Stomach (tissue), 8 donors: ENCODE measurements at regions not wholly inside any gene's neighbourhood (a gene's known extent, or its start where the extent isn't known, plus 50 kb on each side); places are given as distances from the start of the nearest gene placed in this dataset.

ENCODE experiments used
- DNase-seq, 2 donors: peaks; one replicate each; pipeline versions ENCODE4 v3.0.0 to v3.0.0-alpha.2; 2013 to 2019
- H3K27ac ChIP-seq, 5 donors: fragments of 200-600 bp in 4 of 5; sonication (generic) in 4 of 5; one replicate each; pipeline ENCODE4 v1.5.1; 2013 to 2019; ENCODE audit warnings: mild to moderate bottlenecking in 1 of 5, moderate library complexity in 1 of 5
- H3K27me3 ChIP-seq, 3 donors: fragments of 200-600 bp; sonication (generic); one replicate each; pipeline ENCODE4 v1.5.1; 2017 to 2019; ENCODE audit warnings: mixed run types in 1 of 3
- H3K36me3 ChIP-seq, 4 donors: fragments of 200-600 bp; sonication (generic); 1 replicate in 3 of 4; 2 replicates in 1 of 4; pipeline ENCODE4 v1.5.1; 2016 to 2019
- H3K4me1 ChIP-seq, 4 donors: fragments of 200-600 bp; sonication (generic); one replicate each; pipeline ENCODE4 v1.5.1; 2016 to 2019
- H3K4me3 ChIP-seq, 4 donors: fragments of 200-600 bp; sonication (generic) in 3 of 4; one replicate each; pipeline ENCODE4 v1.5.1; 2016 to 2019; ENCODE audit warnings: mild to moderate bottlenecking in 1 of 4
- H3K9me3 ChIP-seq, 4 donors: fragments of 200-600 bp; sonication (generic); one replicate each; pipeline ENCODE4 v1.5.1; 2016 to 2019
- CTCF ChIP-seq, 7 experiments: fragments of 450-650 bp in 4 of 7; fragments of 200-600 bp in 3 of 7; sonication (generic) in 3 of 7; IDR thresholded peaks; one replicate each; pipeline ENCODE4 v1.5.1; 2016 to 2019; ENCODE audit warnings: antibody characterized with exemption in 7 of 7, control low read depth in 2 of 7, mild to moderate bottlenecking in 1 of 7
- EP300 ChIP-seq: sonication (generic); formaldehyde crosslinking; IDR thresholded peaks from one replicate; pipeline ENCODE4 v1.6.1; 2017; ENCODE audit warnings: antibody characterized with exemption
- POLR2A ChIP-seq, 4 donors: fragments of 450-650 bp; IDR thresholded peaks; one replicate each; pipeline ENCODE4 v1.6.1; 2016; ENCODE audit warnings: antibody characterized with exemption in 4 of 4, control low read depth in 2 of 4, mild to moderate bottlenecking in 1 of 4, moderate library complexity in 1 of 4
- POLR2AphosphoS5 ChIP-seq, 3 donors: sonication (generic); formaldehyde crosslinking; IDR thresholded peaks; one replicate each; pipeline ENCODE4 v1.6.1; 2016; ENCODE audit warnings: antibody characterized with exemption in 3 of 3
- WGBS, 5 donors: extraction: QIAGEN DNeasy Blood & Tissue Kit in 3 of 5; methylation state at CpG; one replicate each; pipeline versions ENCODE4 v1.1.5 to v1.1.7; 2013 to 2018; 5-methylcytosine and 5-hydroxymethylcytosine counted together
- intact Hi-C: fragments of 100-400 bp; cut with DNase I; formaldehyde crosslinking; loops from one replicate; pipeline ENCODE4 v1.15.1; 2023; ENCODE audit warnings: low total_unique reads
- donor health status: healthy with polysubstance abuse.
- donor health status: Bipolar disorder and iron deficiency.
- donor health status: healthy.

- Histone ChIP-seq H3K9me3 (no peaks in the 10 kb centered on the region), H3K27me3 (peaks cover 0 to 9% (median 0%) of the 10 kb centered on the region in 3 donors), H3K36me3 (no peaks in the 10 kb centered on the region), H3K4me1 (peaks cover 0 to 4% (median 0%) of the 10 kb centered on the region in 4 donors), H3K4me3 (no peak overlapping the region), H3K27ac (no peak overlapping the region)
- intact Hi-C loops, result no loop called here
- WGBS, 5 donors, result 75 to 82% (median 79%) methylated on average over 13 of the region's 13 CpGs
- TF ChIP-seq POLR2AphosphoS5 (IDR thresholded peaks at IDR 0.05) (no peak), POLR2A (IDR thresholded peaks at IDR 0.05) (no peak), EP300 (no peak), CTCF (IDR thresholded peaks at IDR 0.05) (no peak)
- no peak for DNase-seq
These were observed 283.0 kb downstream of the MYCN start for GRCh38 chr2:16223161-16223840.

GRCh38 chr2:16222326-16222725 is 282.0 kb downstream of the MYCN start:
- Histone ChIP-seq H3K36me3 (no peaks in the 10 kb centered on the region), H3K4me3 (no peak overlapping the region), H3K27ac (no peak overlapping the region), H3K27me3 (peaks cover 0 to 9% (median 0%) of the 10 kb centered on the region in 3 donors), H3K4me1 (peaks cover 0 to 4% (median 0%) of the 10 kb centered on the region in 4 donors), H3K9me3 (no peaks in the 10 kb centered on the region)
- intact Hi-C loops, result no loop called here
- TF ChIP-seq EP300 (no peak), POLR2A (IDR thresholded peaks at IDR 0.05) (no peak), CTCF (IDR thresholded peaks at IDR 0.05) (no peak), POLR2AphosphoS5 (IDR thresholded peaks at IDR 0.05) (no peak)
- DNase-seq, result no peak
- WGBS, 5 donors, result 92 to 99% (median 96%) methylated on average over 2 of the region's 2 CpGs

GRCh38 chr2:16221461-16222010 is 281.2 kb downstream of the MYCN start:
- Histone ChIP-seq H3K9me3 (no peaks in the 10 kb centered on the region), H3K4me3 (no peak overlapping the region), H3K4me1 (peaks cover 0 to under 1% (median 0%) of the 10 kb centered on the region in 4 donors), H3K27me3 (peaks cover 0 to 1% (median 0%) of the 10 kb centered on the region in 3 donors), H3K36me3 (no peaks in the 10 kb centered on the region), H3K27ac (no peak overlapping the region)
- intact Hi-C loops, result no loop called here
- no peak for DNase-seq
- no peak for TF ChIP-seq EP300
- TF ChIP-seq POLR2A (IDR thresholded peaks at IDR 0.05), result no peak
- no peak for TF ChIP-seq CTCF (IDR thresholded peaks at IDR 0.05)
- no peak for TF ChIP-seq POLR2AphosphoS5 (IDR thresholded peaks at IDR 0.05)
- WGBS, 5 donors, result 80 to 85% (median 83%) methylated on average over 7 of the region's 7 CpGs

GRCh38 chr2:16219292-16219975 is 279.1 kb downstream of the MYCN start:
- Histone ChIP-seq H3K36me3 (no peaks in the 10 kb centered on the region), H3K27me3 (no peaks in the 10 kb centered on the region), H3K27ac (no peak overlapping the region), H3K9me3 (no peaks in the 10 kb centered on the region), H3K4me1 (no peaks in the 10 kb centered on the region), H3K4me3 (no peak overlapping the region)
- 87 to 97% (median 92%) methylated on average over 5 to 9 of the region's 9 CpGs for WGBS, 5 donors
- no peak for DNase-seq
- TF ChIP-seq POLR2A (IDR thresholded peaks at IDR 0.05) (no peak), EP300 (no peak), CTCF (IDR thresholded peaks at IDR 0.05) (no peak), POLR2AphosphoS5 (IDR thresholded peaks at IDR 0.05) (no peak)
- intact Hi-C loops, result no loop called here
